ENCODE measurements at regions not wholly inside any gene's neighbourhood (a gene's known extent, or its start where the extent isn't known, plus 50 kb on each side); places are given as distances from the start of the nearest gene placed in this dataset.
"Not testable (repeated sequence)": the region's sequence is repeated elsewhere in the genome, so short reads cannot be mapped to it uniquely, and the experiment has no call there.

GRCh38 chr15:58297639-58298038, 134.2 kb upstream of the LIPC start:
- no peak for DNase-seq (ENCODE audit: low spot score)

DNA sequence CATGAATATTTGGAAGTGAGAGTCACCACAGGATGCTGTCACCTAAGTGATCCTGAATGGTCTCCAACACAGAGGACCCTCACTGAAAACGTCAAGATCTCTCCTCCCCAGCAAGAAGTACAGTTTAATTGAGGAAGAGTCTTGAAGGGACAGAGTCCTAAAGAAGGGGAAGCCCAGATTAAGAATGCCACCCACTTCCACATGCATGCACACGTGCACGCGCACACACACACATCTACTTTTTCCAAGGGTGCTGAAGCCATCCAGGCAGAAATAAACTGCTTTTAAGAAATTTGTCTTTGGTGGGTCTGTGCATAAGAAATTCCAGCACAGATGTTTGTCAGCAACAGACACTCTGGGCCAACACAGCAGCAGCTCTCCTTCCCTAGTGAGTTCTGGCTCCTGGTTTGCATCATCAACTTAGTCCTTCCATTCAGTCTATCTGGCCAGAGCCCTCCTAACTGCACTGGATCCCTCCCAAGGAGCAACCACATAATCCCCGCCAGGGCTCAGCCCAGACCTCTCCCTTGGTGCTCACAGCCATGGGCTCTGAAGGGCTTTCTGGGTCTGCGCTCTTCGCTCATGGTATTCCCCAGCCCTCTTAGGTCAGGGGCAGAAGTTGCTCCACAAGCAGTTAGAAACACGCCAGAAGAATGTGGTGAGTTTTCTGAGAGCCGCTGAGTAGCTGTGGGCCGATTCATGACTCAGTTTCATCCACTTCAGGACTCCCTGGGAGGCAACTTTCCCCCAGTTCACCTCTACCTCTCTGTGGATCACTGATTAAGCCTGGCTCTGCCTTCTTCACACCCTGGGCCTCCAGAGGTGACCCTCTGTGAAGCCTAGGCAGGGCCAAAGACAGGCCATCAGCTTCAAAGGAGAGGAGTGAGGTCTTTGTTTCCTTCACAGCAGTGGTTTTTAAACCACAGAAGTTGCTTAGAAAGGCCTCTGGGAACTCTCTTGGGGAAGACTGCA, 132.6 kb upstream of the LIPC start:
- DNase-seq (ENCODE audit: low spot score): no peak

- no peak for DNase-seq (ENCODE audit: low spot score)
These were observed 129.0 kb upstream of the LIPC start for GRCh38 chr15:58302832-58303231.

GRCh38 chr15:58303236-58303635, 128.6 kb upstream of the LIPC start:
- DNase-seq (ENCODE audit: low spot score): no peak

- no peak for DNase-seq (ENCODE audit: low spot score)
These were observed 125.0 kb upstream of the LIPC start for GRCh38 chr15:58306591-58307312.

DNA sequence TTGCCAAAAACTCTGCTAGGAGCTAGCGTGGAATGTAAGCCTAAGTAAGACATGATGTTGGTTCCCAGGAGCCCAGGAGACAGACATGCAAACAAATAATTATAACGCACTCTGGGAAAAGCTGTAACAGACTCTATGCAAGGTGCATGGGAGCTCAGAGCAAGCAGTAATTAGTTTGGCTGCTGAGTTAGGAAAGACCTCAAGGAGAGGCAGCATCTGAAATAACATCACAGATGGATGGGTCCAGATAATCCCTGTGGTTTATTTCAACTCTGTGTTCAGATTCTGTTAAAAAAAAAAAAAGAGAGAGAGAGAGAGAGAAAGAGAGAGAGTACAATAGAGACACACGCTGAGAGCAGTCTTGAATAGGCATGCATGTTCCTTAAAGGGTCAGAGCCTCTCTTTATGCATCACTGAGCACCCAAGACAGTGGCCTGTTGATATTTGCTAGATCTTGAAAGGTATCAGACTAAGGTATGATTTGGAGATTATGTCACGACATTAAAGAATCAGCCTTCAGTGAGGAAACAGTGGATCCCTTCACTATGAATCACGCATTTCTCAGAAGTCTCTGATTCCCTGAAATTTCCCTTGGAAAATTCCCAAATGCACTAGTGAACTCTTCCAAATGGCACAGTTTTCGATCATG, 124.4 kb upstream of the LIPC start:
- no peak for DNase-seq (ENCODE audit: low spot score)

DNA sequence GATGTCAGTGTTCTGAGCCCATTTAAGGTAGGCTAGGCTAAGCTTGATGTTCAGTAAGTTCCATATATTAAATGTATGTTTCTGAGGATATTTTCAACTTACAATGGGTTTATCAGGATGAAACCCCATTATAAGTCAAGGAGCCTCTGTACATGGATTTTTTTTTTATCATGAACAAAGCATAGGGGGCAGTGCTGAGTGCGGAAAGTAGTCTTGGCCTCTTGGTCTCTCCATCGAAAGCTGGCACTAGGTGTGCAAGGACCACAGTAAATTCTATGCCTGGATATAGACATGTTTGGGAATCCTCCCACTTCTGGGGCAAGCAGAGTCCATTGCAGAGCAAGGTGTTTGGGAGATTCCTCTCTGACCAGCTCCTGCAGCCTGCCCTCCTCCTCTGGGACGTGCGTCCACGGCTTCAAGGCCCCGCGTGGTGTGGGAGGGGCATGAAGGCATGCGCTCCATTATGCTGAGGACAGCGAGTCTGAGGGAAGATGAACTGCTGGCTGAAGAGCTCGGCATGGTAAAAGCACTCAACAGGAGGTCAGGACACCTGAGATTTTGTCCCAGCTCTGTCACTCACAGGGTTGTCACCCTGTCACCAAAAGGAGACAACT, 122.9 kb upstream of the LIPC start:
- DNase-seq (ENCODE audit: low spot score): no peak

GRCh38 chr15:58309963-58310928, 121.5 kb upstream of the LIPC start:
- no peak for DNase-seq (ENCODE audit: low spot score)

DNA sequence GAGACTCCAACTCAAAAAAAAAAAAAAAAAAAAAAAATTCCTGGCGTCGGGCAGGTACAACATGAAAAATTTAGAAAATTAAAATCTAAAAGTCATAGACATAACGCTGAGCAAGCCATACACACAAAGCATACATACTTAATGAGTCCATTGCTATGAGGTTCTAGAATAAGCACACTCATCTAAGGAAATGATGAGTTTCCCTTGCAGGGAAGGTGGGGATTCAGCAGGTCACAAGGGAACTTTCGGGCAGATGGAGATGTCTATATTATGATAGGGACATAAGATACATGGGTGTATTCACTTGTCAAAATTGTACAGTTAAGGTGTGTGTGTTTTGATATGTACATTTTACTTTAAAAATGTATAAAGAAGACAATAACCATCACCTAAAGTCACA, 120.2 kb upstream of the LIPC start:
- no peak for DNase-seq (ENCODE audit: low spot score)

DNA sequence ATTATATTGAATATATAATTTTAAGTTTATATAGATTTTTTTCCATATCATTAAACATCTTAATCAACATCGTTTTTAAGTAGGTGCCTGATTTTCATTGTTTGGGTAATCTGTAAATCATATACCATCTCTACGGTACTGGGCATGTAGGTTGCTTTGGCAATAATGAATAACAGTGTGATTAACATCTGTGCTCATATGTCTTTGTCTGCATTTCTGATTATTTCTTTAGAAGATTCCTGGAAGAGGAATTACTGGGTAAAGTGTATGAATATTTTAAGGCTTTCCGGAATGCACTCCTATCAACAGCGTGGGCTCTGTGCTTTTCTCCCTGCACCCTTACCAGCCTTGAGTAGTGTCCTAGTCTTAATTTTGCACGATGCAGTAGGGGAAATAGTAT, 119.8 kb upstream of the LIPC start:
- no peak for DNase-seq (ENCODE audit: low spot score)

- DNase-seq (ENCODE audit: low spot score): no peak
These were observed 118.5 kb upstream of the LIPC start for GRCh38 chr15:58313304-58313703.

DNA sequence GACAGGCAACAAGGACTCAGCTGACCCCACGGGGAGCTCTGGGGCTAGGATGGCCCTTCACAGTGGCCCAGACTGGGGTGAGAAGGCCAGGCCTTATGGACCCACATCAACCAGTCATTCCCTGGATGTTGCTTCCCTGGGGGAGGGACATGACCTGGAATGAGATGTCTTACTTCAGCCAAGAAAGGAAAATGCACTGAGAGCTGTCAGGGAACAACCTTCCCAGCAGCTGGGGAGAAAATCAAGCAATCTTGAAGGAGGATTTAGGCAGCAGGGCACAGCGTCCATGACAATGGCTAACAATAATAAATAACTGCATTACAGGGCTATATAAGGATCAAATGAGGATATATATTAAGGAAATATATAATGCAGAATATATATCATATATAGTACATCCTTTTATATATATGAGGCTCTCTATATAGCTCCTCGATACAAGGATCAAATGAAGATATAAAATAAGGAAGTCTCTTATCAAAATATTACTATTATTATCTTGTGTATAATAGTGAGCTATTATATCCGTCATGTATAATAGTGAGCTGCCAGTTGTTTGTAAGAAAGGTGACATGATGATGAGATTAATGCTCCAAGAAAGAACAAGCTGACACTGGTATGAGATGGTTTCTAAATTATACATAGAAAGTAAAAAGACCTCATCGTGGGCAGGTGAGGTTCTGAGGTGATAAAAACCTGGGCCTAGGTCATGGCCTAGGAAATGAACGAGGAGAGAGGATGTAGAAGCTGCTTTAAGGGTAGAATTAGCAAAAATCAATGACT, 117.8 kb upstream of the LIPC start:
- no peak for DNase-seq (ENCODE audit: low spot score)

DNA sequence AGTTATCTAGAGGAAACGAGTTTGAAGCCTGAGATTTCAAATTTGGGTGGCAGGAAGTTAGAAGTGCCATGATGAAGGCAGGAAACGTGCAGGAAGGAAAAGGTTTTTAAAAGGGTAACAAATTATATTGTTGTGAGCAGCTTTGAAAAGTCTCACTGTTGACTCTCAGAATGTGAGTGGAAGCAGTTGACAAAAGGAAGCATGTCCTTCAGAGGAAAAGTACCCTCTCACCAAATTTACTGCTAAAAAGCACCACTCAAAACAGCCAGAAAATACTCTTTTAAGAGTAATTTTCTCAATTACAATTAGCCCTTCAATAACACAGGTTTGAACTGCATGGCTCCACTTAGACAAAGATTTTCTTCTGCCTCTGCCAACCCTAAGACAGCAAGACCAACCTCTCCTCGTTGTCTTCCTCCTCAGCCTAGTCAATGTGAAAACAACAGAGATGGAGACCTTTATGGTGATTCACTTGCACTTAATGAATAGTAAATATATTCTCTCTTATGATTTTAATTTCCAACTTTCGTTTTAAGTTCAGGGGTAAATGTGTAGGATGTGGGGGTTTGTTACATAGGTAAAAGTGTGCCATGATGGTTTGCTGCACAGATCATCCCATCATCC, 117.1 kb upstream of the LIPC start:
- DNase-seq (ENCODE audit: low spot score): no peak

GRCh38 chr15:58318517-58318916, 113.3 kb upstream of the LIPC start:
- DNase-seq (ENCODE audit: low spot score): no peak

DNA sequence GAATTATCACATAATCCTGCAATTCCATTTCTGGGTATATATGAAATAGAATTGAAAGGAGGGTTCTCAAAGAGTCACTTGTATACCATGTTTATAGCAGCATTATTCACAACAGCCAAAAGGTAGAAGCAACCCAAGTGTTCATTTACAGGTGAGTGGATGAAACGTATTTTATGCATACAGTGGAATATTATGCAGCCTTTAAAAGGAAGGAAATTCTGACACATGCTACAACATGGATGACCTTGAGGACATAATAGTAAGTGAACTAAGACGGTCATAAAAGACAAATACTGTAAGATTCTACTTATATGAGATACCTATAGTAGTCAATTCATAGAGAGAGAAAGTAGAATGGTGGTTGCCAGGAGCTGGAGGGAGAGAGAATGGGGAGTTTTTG, 110.8 kb upstream of the LIPC start:
- DNase-seq (ENCODE audit: low spot score): no peak

DNA sequence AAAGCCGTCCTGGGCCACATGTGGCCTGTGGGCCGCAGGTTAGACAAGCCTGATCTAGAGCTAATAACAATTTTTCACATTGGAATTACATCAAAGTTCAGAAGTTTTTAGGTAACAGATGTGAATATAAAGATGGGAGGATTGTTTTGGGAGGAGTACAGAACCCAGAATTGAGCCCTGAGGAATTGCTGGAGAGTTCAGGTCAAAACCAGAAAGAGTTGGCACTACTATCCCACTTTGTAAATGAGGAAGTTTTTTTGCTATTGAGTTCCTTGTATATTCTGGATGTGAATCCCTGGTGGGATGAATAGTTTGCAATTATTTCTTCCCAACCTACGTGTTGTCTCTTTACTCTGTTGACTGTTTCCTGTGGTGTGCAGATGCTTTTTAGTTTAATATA, 109.5 kb upstream of the LIPC start:
- no peak for DNase-seq (ENCODE audit: low spot score)

DNA sequence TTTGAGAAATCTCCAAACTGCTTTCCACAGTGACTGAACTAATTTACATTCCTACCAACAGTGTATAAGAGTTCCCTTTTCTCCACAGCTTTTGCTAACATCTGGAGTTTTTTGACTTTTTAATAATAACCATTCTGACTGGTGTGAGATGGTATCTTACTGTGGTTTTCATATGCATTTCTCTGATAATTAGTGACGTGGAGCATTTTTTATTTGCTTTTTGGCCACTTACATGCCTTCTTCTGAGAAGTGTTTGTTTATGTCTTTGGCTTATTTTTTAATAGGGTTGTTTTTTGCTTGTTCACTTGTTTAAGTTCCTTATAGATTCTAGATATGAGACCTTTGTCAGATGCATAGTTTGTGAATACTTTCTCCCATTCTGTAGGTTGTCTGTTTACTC, 108.5 kb upstream of the LIPC start:
- DNase-seq (ENCODE audit: low spot score): not testable (repeated sequence)

DNA sequence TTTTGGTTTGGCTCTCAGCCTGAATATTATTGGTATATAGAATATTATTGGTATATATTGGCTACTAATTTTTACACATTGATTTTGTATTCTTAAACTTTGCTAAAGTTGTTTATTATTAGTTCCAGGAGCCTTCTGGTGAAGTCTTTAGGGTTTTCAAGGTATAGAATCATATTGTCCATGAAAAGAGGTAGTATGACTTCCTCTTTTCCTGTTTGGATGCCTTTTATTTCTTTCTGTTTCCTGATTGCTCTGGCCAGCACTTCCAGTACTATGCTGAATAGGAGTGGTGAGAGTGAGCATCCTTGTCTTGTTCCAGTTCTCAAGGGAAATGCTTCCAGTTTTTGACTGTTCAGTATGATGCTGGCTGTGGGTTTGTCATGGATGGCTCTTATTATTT, 107.3 kb upstream of the LIPC start:
- no peak for DNase-seq (ENCODE audit: low spot score)

DNA sequence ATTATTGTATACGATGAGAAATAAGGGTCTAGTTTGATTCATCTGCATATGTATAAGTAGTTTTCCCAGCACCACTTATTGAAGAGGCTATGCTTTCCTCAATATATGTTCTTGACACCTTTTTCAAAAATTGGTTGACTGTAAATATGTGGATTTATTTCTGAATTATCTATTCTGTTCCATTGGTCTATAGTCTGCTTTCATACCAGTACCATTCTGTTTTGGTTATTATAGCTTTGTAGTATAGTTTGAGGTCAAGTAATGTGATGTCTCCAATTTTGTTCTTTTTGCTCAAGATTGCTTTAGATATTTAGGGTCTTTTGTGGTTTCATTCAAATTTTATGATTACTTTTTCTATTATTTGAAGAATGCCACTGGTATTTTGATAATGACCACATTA, 103.8 kb upstream of the LIPC start:
- no peak for DNase-seq (ENCODE audit: low spot score)

DNA sequence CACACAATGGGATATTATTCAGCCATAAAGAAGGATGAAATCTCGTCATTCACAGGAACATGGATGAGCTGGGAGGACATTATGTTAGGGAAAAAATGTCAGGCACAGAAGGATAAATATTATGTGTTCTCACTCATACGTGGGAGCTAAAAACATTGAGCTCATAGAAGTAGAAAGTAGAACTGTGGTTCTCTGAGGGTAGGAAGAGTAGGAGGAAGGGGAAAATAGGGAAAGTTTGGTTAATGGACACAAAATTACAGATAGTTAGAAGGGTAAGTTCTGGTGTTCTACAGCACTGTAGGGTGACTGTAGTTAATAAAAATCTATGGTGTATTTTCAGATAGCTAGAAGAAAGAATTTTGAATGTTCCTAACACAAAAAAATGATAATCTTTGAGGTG, 102.6 kb upstream of the LIPC start:
- no peak for DNase-seq (ENCODE audit: low spot score)
